GM21723 (cell line): ENCODE measurements at regions not wholly inside any gene's neighbourhood (a gene's known extent, or its start where the extent isn't known, plus 50 kb on each side); places are given as distances from the start of the nearest gene placed in this dataset.

Source experiments
- ATAC-seq: cut with Tn5 transposase; IDR thresholded peaks from one replicate; pipeline ENCODE4 v1.9.1; 2021; ENCODE audit warnings: mild to moderate bottlenecking, moderate library complexity; ENCODE audit not compliant: unreplicated experiment

DNA sequence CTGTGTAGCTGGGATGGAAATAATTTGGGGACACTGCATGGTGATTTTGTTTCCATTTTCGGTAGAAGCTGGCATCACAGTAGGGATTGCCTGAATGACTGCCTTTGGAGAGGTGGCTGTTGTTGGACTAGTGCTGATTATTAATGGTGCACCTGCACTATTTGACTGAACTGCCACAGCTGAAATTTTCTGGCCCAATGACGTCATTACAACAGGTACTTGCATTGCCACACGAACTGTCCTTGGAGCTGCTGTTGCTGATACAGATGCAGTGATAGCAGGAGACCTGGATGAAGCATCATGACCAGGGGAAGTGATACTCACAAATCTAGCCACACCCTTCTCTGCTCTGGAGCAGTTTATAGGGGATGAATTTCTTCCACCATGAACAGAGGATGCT is 95.6 kb upstream of the FOXC1 start:
- no peak for ATAC-seq

DNA sequence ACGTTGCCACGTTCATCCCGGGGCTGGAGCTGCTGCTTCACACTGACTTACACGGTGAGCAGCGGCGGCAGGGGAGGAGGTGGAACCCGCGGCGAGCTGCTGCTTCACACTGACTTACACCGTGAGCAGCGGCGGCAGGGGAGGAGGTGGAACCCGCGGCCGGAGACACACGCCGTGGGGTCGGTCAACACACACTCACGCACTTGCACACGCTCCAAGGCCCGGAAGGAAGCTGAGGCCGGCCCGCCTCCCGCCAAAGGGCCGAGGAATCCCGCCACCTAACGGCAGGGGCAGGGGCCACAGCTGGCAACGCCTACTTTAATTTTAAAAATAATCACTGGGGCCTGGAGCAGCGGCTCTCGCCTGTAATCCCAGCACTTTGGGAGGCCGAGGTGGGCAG is 94.4 kb upstream of the FOXC1 start:
- ATAC-seq, result no peak

DNA sequence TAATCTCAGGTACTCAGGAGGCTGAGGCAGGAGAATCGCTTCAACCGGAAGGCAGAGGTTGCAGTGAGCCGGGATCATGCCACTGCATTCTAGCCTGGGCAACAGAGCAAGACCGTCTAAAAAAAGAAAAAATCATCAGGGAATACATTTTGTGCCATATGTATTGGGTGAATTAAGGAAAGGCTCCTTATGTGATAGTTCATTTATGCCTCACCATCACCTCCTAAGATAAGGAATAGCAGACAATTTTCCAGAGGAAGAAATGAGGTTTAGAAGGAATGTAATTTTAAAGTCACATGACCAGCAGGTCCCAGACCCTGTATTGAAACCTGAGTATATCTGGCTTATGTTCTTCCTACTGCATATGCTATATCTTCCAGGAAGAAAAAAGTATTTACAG is 93.9 kb upstream of the FOXC1 start:
- ATAC-seq, result no peak

DNA sequence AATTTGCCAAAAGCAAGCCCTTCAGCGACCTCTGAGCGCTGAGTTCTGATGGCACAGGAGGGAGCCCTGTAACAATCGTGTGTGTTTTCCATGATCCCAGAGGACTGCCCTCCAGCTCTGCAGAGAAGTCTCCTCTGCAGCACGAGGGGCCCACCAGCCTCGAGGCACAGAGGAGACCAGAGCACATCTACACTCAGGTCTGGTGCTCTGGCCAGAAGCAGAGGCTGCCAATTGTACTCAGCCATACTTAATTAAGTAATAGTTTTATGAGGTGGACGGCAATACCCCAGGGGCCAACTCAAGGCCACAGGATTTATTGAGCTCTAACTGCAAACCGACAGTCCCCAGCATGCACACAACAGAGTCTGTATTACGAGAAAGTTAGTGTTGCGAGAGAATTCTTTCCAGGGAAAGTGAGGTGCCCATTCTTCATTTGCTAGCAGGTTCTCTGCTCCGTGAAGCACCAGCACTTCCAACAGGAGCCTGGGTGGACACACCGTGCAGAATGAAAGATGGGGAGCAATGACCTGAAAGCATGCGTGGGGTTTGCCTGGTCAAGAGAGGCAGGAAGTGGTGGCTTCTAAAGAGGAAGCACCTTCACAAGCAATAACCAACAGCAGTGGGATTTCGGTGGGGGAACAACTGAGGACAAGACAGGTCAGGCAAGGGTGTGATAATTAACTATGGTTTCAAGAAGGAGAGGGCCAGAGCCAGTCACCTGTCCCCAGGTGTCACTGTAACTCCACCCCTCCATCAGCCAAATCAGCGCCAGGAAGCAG is 92.8 kb upstream of the FOXC1 start:
- no peak for ATAC-seq

DNA sequence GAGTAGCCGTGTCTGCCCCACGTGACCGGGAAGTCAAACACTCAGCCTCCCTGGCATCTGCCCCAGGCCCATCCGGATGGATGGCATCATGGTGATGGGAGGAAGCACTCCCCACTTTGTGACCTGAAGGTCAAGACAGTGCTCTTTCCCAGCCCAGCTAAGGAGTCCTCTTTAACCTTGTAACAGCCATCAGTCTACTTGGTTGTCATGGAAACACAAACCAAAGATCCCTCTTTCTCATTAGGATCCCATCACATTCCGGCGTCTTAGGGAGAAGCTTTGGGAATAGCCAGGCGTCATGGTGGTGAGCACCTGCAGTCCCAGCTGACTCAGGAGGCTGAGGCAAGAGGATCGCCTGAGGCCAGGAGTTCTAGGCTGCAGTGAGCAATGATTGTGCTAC is 90.9 kb upstream of the FOXC1 start:
- ATAC-seq, result no peak

DNA sequence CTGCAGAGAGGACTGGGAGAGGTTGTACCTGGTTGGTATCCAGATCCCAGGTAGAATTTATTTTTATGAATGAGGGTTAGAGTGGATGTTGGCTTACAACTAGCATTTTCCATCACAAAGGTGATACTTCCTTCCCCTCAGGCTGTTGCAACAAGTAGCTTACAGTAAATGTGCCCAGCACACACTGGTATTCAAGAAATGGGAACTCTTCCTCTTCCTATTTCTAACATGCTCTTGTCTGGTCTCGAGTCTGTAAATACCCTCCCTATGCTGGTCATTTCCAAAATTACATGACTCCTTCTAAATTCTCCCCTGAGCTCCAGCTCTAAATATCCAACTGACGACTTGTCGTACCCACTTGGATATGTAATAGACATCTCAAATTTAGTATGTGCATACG is 90.1 kb upstream of the FOXC1 start:
- ATAC-seq, result no peak

DNA sequence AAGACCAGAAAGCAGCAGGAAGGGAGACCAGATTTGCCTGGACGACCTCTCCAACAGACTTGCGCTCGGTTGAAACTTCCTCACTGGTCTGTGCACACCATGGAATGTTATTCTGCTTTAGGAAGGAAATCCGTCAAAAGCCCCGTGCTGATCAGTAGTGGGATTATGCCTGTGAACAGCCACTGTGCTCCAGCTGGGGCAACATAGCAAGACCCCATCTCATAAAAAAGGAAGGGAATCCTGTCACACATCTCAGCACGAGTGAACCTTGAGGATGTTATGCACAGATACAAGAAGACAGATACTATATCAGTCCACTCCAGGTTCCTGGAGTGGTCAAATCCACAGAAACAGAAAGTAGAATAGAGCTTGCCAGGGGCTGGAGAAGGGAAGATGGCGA is 86.9 kb upstream of the FOXC1 start:
- ATAC-seq, result no peak

DNA sequence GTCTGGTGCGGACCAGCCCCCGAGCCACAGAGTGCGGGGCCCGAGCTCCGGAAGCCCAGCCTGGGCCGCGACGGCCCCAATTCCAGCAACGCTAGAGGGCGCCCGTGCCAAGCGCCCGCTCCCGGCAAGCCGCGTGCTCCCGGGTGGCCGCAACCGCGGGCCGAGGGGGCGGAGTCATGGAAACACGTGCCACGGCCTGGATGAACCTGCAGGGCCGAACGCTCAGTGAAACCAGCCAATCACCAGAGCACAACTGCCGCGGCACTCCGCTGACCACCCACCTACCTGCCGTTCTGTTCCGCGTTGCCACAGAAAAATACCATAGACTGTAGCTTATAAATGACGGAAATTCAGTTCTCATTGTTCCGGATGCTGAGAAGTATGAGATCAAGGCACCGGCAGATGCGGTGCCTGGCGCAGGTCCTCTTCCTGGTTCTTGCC is 85.7 kb upstream of the FOXC1 start:
- ATAC-seq, result no peak

DNA sequence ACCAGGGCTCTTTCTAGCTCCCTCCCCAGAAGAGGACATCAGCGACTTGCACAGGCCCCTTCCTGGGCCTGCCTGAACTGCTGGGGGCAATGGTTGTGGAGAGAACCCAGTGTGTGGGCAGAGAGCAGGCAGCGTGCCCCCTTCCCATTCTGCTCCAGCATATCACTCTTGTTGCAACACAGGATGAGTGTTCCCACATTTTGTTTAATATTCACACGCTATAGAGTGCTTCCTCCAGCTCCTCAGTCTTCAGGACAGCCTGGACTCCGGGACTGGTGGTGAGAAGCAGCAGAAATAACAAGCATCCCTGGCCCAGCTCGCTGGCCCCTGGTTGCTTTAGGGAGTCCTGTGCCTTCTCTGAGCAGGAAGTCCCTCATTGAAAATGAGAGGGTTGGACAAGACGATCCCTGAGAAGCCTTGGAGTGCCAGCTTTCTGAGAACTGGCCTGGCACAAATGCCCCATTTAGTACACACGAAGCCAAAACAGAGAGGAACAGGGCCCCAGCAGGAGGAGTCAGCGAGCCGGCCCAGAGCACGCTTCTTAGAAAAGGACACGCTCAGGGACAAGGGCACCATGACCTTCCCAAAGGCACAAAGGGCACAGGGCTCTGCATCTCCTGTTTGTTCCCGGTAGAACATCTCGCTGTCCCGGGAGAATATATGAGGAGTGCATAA is 84.2 kb upstream of the FOXC1 start:
- no peak for ATAC-seq

DNA sequence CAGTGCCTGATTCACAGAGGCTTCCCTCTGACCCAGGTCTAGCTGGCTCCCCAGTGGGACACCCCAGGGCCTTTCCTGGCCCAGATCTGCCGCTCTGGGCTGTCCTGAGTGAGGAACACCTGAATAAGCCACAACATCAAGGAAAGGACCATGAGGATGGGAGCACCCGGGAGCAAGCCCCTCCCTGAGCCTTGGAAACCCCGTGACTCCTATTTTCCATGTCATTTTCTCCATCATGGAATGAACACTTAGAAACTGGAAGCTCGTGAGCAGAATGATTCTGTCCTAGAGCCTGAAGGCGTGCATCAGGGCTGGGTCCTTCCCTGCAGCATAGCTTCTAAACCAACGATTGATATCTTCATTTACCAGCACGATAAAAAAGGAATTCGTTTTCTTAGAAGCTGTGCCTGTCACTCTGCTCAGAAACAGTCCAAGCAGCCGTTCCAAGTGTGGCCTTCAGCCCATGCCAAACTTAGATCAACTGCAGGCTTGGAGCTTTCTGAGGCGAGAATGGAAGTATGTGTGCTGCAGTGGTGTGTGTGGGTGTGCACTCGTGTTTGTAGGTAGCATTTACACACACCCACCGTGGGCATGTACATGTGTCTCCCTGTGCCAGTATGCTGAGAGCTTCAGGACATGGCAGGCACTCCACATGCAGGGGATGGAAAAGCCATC is 83.2 kb upstream of the FOXC1 start:
- ATAC-seq, result no peak

DNA sequence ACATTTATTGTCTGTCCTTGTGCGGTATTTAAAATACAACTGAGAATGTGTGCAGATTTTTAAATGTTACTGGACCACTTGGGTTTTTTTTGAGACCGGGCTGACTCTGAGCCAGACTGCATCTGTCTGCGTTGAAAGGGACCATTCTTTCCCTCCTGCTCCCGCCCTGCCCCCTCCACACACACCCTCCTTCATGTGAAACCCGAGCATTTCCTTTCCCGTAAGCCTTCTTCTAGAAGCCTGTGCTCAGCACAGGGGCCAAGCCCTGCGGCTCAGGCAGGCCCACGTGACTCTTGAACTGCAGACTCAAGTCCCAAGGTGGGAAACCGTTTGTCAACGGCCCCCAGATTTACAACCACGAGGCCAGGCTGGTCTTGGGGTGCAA is 82.7 kb upstream of the FOXC1 start:
- peak; percentile 59 for ATAC-seq

DNA sequence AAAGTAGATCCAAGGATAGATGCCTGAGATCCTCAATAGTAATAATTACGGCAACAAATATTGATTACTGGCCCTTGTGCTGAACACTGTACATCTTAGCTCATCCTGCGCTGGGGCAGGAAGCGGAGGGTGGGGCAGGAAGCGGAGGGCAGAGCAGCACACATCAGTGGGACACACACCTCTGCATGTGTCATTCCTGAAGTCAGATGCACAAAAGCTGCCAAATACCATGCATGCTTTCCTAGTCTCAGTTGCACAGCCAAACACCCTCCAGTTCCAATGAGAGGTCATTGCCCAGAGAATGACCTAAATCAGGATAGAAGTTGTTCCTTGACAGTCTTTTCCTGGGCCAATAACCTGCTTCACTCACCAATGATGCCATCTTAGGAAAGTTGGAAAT is 74.4 kb upstream of the FOXC1 start:
- ATAC-seq, result no peak

DNA sequence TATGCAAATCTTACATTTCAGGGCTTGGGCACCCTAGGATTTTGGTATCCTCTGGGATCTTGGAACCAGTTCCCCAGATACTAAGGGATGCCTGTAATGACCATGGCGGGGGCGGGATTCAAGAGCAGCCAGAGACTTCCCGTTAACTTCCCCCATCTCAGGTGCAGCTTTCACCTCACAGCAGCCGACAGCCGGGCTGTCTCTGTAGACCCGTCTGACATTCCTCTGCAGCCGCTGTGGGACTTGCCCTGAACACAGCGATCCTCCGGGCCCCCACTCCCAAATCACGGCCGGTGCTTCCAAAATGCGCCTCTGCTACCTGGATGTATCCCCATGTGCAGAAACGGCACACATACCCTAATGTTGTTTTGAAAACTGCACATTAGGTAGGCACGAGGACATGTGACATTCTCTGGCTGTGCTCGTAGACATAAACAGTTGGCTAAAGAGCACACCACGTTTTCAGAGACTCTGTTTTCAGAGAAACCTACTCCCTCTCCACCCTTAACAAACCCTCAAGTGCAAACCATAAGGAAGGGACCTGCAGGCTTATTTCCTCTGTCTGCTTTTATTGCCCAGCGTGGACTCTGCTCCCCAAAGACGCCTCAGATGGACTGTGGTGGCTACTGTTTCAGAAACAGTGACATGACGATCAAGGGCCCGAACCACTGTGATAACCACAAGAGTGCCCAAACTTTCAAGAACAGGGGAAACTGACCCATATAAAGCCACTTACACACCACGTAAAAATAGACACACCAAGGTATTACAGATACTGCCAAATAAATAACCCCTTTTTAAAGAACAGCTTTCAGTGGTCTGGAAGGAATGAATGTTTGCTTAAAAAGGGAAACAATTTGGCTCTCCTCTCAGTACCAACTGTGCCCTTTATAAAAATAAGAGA is 72.9 kb upstream of the FOXC1 start:
- ATAC-seq, result no peak

DNA sequence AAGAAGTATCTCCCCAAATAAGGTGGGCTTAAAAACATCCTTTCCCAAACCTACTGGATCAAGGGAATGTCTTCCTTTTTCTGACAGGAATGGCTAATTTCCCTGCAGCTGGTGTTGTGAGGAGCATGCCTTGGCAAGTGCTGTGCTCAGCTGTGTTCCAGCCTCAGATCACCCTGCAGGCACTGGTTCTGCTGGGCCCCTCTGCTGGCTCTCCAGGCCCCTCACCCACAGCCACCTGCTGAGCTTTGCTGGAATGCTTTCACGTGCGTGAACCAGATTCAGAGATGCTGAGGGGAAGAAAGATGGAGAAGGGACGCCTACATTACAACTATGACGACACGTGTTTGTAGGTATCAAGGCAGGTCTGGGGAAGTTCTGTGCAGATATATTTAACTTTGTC is 71.3 kb upstream of the FOXC1 start:
- ATAC-seq, result no peak

DNA sequence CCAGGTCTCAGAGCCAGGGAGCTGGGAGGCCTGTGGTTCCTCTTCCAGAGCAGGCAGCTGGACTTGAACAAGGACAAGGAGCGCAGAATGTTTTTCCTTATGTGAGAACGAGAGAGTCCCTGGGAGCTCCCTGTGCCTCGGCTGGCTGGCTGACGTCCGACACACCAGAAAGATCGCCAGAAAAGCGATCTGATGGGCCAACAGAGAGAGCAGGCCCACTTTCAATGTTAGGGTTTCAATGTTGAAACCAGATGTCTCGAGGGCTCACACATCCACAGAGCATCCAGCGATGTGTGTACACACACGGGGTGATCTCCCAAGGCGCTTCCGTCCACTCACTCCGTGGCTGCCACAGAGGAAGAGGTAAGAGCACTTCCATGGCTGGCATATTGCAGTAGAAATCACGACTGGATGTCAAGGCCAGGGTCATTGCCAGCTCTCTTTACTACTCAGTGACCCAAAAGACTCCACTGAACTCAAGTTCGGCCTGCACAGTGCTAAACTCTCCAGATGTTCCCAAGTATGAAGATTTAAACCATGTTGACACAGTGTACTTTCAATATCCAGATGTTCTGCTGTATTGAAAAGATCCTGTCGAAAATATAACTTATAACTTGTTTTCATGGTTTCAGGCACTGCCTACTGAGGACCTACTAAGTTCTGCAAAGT is 70.8 kb upstream of the FOXC1 start:
- no peak for ATAC-seq

DNA sequence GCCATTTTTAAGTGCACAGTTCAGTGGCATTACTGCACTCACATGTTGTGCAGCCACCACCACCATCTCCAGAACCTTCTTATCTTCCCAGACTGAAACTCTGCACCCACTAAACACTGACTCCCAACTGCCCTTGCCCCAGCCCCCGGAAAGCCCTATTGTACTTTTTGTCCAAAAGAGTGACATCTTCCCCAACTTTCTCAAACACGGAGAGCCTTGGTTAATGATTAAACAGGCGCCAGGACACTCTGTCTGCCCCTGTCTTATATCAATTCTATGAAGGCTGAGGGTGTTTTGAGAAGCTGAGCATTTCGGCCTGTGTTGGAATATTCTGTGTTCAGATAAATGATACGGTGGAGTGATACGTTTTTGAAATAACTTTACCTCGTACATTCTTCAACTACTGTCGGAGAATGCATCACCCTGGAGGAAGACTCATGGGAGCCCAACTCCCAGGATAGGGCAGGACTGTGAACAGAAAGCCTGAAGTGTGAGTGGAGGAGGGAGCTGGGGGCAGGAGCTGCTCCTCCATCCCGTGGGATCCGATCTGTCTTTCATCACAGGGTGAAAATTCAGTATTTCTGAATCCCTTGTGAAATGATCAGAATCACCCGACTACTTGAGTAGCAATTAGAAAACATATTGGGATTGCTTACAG is 68.7 kb upstream of the FOXC1 start:
- no peak for ATAC-seq

DNA sequence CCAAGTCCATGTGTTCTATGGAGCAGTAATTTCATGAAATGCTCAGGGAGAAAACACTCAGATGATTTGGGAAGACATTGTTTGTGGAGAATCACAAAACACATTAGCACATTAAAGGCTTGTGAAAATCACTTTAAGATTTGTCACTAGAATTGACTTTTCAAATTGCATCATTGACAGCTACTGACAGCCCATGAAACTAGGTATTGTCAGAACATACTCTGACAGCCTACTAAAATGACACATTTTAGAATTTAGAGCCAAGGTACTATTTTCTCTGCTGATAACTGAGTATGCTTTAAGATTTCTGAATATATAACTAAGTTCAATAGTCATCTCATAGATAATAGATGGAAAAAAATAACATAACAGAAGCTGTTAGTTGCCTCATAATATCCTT is 67.4 kb upstream of the FOXC1 start:
- no peak for ATAC-seq

DNA sequence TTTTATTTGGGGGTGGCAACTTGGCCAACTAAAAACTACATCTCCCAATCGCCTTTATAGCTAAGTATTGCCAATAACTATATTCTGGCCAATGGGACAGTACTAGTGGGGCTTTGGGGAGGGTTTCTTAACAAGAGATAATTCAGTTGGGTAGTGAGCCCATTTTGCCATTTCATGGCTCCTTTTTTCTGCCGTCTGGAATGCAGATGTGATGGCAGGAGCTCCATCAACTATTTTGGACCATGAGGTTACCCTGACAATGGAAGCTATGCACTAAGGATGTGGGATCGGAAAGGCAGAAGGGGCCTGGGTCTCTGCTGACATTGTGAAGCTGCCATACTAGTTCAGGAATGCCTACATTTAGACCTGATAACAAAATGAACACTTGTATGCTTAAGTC is 67.0 kb upstream of the FOXC1 start:
- no peak for ATAC-seq

DNA sequence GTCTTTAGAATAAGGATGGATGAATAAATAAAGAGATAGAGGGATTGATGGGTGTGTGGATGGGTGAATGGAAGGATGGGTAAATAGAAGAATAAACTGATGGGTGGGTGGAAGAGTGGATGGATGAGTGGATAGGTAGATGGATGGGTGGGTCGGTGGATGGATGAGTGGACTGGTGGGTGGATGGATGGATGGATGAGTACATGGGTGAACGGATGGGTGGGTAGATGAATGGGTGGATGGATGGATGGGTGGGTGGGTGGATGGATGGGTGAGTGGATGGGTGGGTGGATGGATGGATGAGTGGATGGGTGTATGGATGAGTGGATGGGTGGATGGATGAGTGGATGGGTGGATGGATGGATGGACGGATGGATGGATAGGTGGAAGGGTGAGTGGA is 65.7 kb upstream of the FOXC1 start:
- ATAC-seq, result no peak

DNA sequence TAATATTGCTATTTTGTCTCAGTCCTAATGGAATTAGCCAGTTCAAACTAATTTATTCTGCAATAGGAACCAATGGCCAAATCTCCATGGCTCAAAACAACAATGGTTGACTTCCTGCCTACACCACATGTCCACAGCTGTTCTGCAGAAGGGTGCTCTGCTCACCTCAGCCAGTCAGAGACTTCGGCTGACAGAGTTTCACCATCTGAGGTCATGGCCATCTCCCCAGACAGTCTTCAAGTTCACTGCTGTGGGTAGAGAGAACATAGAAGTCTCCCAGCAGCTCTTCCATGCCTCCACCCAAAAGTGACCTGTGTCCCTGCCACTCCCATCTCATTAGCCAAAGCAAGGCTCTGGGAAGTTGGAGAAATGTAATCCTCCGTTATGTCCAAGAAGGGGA is 65.1 kb upstream of the FOXC1 start:
- no peak for ATAC-seq
